ENCODE measurements at regions not wholly inside any gene's neighbourhood (a gene's known extent, or its start where the extent isn't known, plus 50 kb on each side); places are given as distances from the start of the nearest gene placed in this dataset.

GRCh38 chr16:66263168-66263972 lies 103.1 kb upstream of the CDH5 start:
- Histone ChIP-seq H3K36me3 (replicated peaks; ENCODE audit: insufficient read depth, low read depth) (no peaks in the 10 kb centered on the region), H3K4me3 (no peak overlapping the region), H3K9me2 (replicated peaks; ENCODE audit: insufficient read depth) (no peaks in the 10 kb centered on the region), H2AFZ (no peak overlapping the region), H3K4me2 (no peak overlapping the region), H3K27ac (peak overlapping the region; percentile 7), H3K9me3 (ENCODE audit: low read depth) (no peaks in the 10 kb centered on the region), H3K79me2 (no peaks in the 10 kb centered on the region), H3K27me3 (no peaks in the 10 kb centered on the region), H4K20me1 (ENCODE audit: insufficient read depth, poor library complexity, severe bottlenecking) (no peaks in the 10 kb centered on the region), H3K4me1 (ENCODE audit: insufficient read depth) (peaks cover 29% of the 10 kb centered on the region)
- DNase-seq (ENCODE audit: low spot score) = peak; percentile 1
- TF ChIP-seq EZH2phosphoT487 (IDR thresholded peaks at IDR 0.05; ENCODE audit: low read depth, severe bottlenecking, unreplicated experiment) (no peak), EZH2 (IDR thresholded peaks at IDR 0.05; ENCODE audit: borderline replicate concordance) (no peak), CTCF (IDR thresholded peaks at IDR 0.05; ENCODE audit: poor library complexity) (no peak)
- WGBS (ENCODE audit: low lambda C conversion rate, missing lambda C conversion rate) = 77% methylated on average over 6 of the region's 6 CpGs

GRCh38 chr16:66262253-66263167 lies 104.0 kb upstream of the CDH5 start:
- DNase-seq (ENCODE audit: low spot score) = peak; percentile 32
- Histone ChIP-seq H3K27ac (no peak overlapping the region), H2AFZ (no peak overlapping the region), H3K36me3 (replicated peaks; ENCODE audit: insufficient read depth, low read depth) (no peaks in the 10 kb centered on the region), H3K9me2 (replicated peaks; ENCODE audit: insufficient read depth) (no peaks in the 10 kb centered on the region), H3K79me2 (no peaks in the 10 kb centered on the region), H3K4me2 (no peak overlapping the region), H4K20me1 (ENCODE audit: insufficient read depth, poor library complexity, severe bottlenecking) (no peaks in the 10 kb centered on the region), H3K4me1 (ENCODE audit: insufficient read depth) (peaks cover 29% of the 10 kb centered on the region), H3K9me3 (ENCODE audit: low read depth) (no peaks in the 10 kb centered on the region), H3K27me3 (no peaks in the 10 kb centered on the region), H3K4me3 (no peak overlapping the region)
- WGBS (ENCODE audit: low lambda C conversion rate, missing lambda C conversion rate) = 65% methylated on average over 11 of the region's 11 CpGs
- no peak for TF ChIP-seq EZH2 (IDR thresholded peaks at IDR 0.05; ENCODE audit: borderline replicate concordance)
- no peak for TF ChIP-seq EZH2phosphoT487 (IDR thresholded peaks at IDR 0.05; ENCODE audit: low read depth, severe bottlenecking, unreplicated experiment)
- TF ChIP-seq CTCF (IDR thresholded peaks at IDR 0.05; ENCODE audit: poor library complexity) = no peak

- Histone ChIP-seq H3K27ac (no peak overlapping the region), H3K9me2 (replicated peaks; ENCODE audit: insufficient read depth) (no peaks in the 10 kb centered on the region), H3K4me3 (no peak overlapping the region), H2AFZ (no peak overlapping the region), H3K9me3 (ENCODE audit: low read depth) (no peaks in the 10 kb centered on the region), H3K4me2 (no peak overlapping the region), H3K36me3 (replicated peaks; ENCODE audit: insufficient read depth, low read depth) (no peaks in the 10 kb centered on the region), H3K27me3 (no peaks in the 10 kb centered on the region), H4K20me1 (ENCODE audit: insufficient read depth, poor library complexity, severe bottlenecking) (no peaks in the 10 kb centered on the region), H3K4me1 (ENCODE audit: insufficient read depth) (peaks cover 22% of the 10 kb centered on the region), H3K79me2 (no peaks in the 10 kb centered on the region)
- TF ChIP-seq EZH2 (IDR thresholded peaks at IDR 0.05; ENCODE audit: borderline replicate concordance) (no peak), EZH2phosphoT487 (IDR thresholded peaks at IDR 0.05; ENCODE audit: low read depth, severe bottlenecking, unreplicated experiment) (no peak), CTCF (IDR thresholded peaks at IDR 0.05; ENCODE audit: poor library complexity) (no peak)
- DNase-seq (ENCODE audit: low spot score) = peak; percentile 1
- 95% methylated on average over 3 of the region's 3 CpGs for WGBS (ENCODE audit: low lambda C conversion rate, missing lambda C conversion rate)
These were observed 104.7 kb upstream of the CDH5 start for GRCh38 chr16:66261826-66262225.
